ENCODE measurements at regions not wholly inside any gene's neighbourhood (a gene's known extent, or its start where the extent isn't known, plus 50 kb on each side); places are given as distances from the start of the nearest gene placed in this dataset.
"Not testable (repeated sequence)": the region's sequence is repeated elsewhere in the genome, so short reads cannot be mapped to it uniquely, and the experiment has no call there.

DNA sequence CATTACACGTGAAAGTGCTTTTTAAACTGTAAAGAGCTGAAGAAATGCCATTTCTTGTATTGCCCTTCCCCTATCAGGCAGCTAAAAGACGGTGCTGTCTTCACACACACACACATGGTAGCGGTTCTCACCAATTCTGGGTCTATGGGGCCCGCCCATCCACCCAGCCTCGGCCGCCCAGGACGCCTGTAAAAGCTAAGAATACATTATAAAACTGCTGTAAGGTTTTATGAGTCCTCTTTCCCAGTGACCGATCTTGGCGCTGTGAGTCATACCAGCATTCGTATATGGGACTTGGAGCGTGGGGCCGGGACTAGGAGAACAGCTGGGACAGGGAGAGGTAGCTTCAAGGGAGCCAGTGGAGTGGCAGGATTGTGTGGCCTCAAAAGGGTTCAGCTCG is 149.7 kb upstream of the CADM1 start:
- H3K27ac Mint-ChIP-seq, result no peak overlapping the region
- H3K4me1 Mint-ChIP-seq (ENCODE audit: low read depth in 2 of 2), result peaks cover 0 to 4% of the 10 kb centered on the region in 2 donors
- ATAC-seq (replicated peaks) (no peak), DNase-seq (no peak)
- no peak overlapping the region for H3K4me3 Mint-ChIP-seq
- H3K9me3 Mint-ChIP-seq, result no peaks in the 10 kb centered on the region
- H3K36me3 Mint-ChIP-seq (ENCODE audit: insufficient read depth), result no peaks in the 10 kb centered on the region
- peaks cover 51 to 80% of the 10 kb centered on the region in 2 donors for H3K27me3 Mint-ChIP-seq

DNA sequence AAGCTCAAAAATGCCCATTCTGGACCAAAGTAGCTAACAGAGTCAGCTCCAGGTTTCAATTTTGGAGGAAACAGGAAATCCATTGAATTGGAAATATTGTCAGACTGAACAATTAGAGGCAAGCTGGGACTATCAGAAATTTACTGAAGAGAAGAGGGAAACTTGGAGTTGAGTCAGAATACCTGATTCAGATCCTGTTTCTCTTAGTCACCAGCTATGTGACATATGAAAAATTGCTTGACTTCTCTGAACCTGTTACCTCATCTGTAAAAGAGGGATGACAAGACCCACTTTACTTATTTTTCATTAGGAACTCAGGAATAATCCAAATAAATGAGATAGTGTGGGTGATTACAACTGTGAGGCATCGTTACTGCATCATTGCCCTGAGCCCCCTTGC is 148.9 kb upstream of the CADM1 start:
- Mint-ChIP-seq H3K27ac (no peak overlapping the region), H3K27me3 (peaks cover 46 to 77% of the 10 kb centered on the region in 2 donors), H3K36me3 (ENCODE audit: insufficient read depth) (no peaks in the 10 kb centered on the region), H3K9me3 (no peaks in the 10 kb centered on the region), H3K4me1 (ENCODE audit: low read depth in 2 of 2) (peaks cover 0 to 4% of the 10 kb centered on the region in 2 donors), H3K4me3 (no peak overlapping the region)
- no peak for ATAC-seq (replicated peaks)
- no peak for DNase-seq

- Mint-ChIP-seq H3K4me1 (ENCODE audit: low read depth in 2 of 2) (peaks cover 0 to 4% of the 10 kb centered on the region in 2 donors), H3K36me3 (ENCODE audit: insufficient read depth) (no peaks in the 10 kb centered on the region), H3K27me3 (peaks cover 46 to 73% of the 10 kb centered on the region in 2 donors), H3K27ac (no peak overlapping the region), H3K4me3 (no peak overlapping the region), H3K9me3 (no peaks in the 10 kb centered on the region)
- ATAC-seq (replicated peaks), result no peak
- DNase-seq, result no peak
Observed at GRCh38 chr11:115652496-115652895, 148.3 kb upstream of the CADM1 start.

- Mint-ChIP-seq H3K4me3 (no peak overlapping the region), H3K27ac (no peak overlapping the region), H3K4me1 (ENCODE audit: low read depth in 2 of 2) (peaks cover 0 to 4% of the 10 kb centered on the region in 2 donors), H3K9me3 (no peaks in the 10 kb centered on the region), H3K36me3 (ENCODE audit: insufficient read depth) (no peaks in the 10 kb centered on the region), H3K27me3 (peaks cover 46 to 69% of the 10 kb centered on the region in 2 donors)
- DNase-seq, result no peak
- ATAC-seq (replicated peaks), result no peak
Observed at GRCh38 chr11:115652094-115652493, 147.9 kb upstream of the CADM1 start.

GRCh38 chr11:115649461-115649860 is 145.2 kb upstream of the CADM1 start:
- H3K27ac Mint-ChIP-seq, result no peak overlapping the region
- H3K4me1 Mint-ChIP-seq (ENCODE audit: low read depth in 2 of 2), result peaks cover 3 to 4% of the 10 kb centered on the region in 2 donors
- no peak overlapping the region for H3K4me3 Mint-ChIP-seq
- H3K9me3 Mint-ChIP-seq, result peaks cover 0 to 3% of the 10 kb centered on the region in 2 donors
- H3K36me3 Mint-ChIP-seq (ENCODE audit: insufficient read depth), result no peaks in the 10 kb centered on the region
- H3K27me3 Mint-ChIP-seq, result peaks cover 48 to 64% of the 10 kb centered on the region in 2 donors
- ATAC-seq (replicated peaks), result no peak
- DNase-seq, result no peak

GRCh38 chr11:115645631-115646317 is 141.6 kb upstream of the CADM1 start:
- Mint-ChIP-seq H3K9me3 (peaks cover 3 to 6% of the 10 kb centered on the region in 2 donors), H3K27ac (no peak overlapping the region), H3K27me3 (peaks cover 27 to 58% of the 10 kb centered on the region in 2 donors), H3K36me3 (ENCODE audit: insufficient read depth) (no peaks in the 10 kb centered on the region), H3K4me1 (ENCODE audit: low read depth in 2 of 2) (peaks cover 0 to 3% of the 10 kb centered on the region in 2 donors), H3K4me3 (no peak overlapping the region)
- no peak for ATAC-seq (replicated peaks)
- DNase-seq, result no peak

GRCh38 chr11:115644856-115645255 is 140.6 kb upstream of the CADM1 start:
- no peak for ATAC-seq (replicated peaks)
- Mint-ChIP-seq H3K9me3 (peaks cover 3 to 6% of the 10 kb centered on the region in 2 donors), H3K4me3 (no peak overlapping the region), H3K36me3 (ENCODE audit: insufficient read depth) (no peaks in the 10 kb centered on the region), H3K27me3 (peaks cover 26 to 55% of the 10 kb centered on the region in 2 donors), H3K27ac (no peak overlapping the region), H3K4me1 (ENCODE audit: low read depth in 2 of 2) (peaks cover 0 to 3% of the 10 kb centered on the region in 2 donors)
- no peak for DNase-seq

GRCh38 chr11:115643549-115644270 is 139.5 kb upstream of the CADM1 start:
- H3K4me1 Mint-ChIP-seq (ENCODE audit: low read depth in 2 of 2), result peaks cover 0 to 3% of the 10 kb centered on the region in 2 donors
- peaks cover 32 to 49% of the 10 kb centered on the region in 2 donors for H3K27me3 Mint-ChIP-seq
- ATAC-seq (replicated peaks) (no peak), DNase-seq (no peak)
- no peak overlapping the region for H3K27ac Mint-ChIP-seq
- H3K36me3 Mint-ChIP-seq (ENCODE audit: insufficient read depth), result no peaks in the 10 kb centered on the region
- peaks cover 3 to 6% of the 10 kb centered on the region in 2 donors for H3K9me3 Mint-ChIP-seq
- no peak overlapping the region for H3K4me3 Mint-ChIP-seq

- Mint-ChIP-seq H3K27me3 (peaks cover 31 to 46% of the 10 kb centered on the region in 2 donors), H3K4me1 (ENCODE audit: low read depth in 2 of 2) (peaks cover 0 to 3% of the 10 kb centered on the region in 2 donors), H3K9me3 (peaks cover 3 to 6% of the 10 kb centered on the region in 2 donors), H3K36me3 (ENCODE audit: insufficient read depth) (no peaks in the 10 kb centered on the region), H3K27ac (no peak overlapping the region), H3K4me3 (no peak overlapping the region)
- DNase-seq (no peak), ATAC-seq (replicated peaks) (no peak)
Observed at GRCh38 chr11:115642660-115643059, 138.4 kb upstream of the CADM1 start.

DNA sequence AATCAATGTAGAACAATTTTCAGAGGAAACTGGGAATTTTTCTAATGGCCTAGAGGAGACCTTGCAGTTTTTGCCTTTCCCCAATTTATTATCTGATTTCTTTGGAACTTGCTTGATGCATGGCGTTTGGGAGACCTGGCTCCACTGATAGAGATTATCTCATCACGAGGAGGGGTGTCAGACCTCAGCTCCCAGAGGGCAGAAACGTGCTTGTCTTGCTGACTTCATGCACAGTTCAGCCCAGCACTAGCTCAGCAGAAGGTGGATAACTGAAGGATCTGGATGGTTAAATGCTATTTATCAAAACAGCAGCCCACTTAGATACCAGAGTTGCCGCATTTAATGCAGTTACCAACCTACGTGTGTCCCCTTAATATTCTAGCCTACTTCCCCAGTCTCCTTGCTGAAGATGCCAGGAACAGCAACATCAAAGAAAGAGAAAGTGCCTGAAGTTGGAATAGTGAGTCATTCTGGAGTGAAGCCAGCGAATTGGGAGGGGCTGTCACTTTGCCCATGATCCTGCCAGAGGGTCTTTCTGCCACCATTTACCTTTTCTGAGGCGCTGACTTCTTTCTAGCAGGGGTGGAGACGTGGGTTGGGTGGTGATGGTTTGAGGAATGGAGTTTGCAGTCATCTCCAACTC is 133.5 kb upstream of the CADM1 start:
- H3K36me3 Mint-ChIP-seq (ENCODE audit: insufficient read depth), result no peaks in the 10 kb centered on the region
- DNase-seq (no peak), ATAC-seq (replicated peaks) (no peak)
- H3K27ac Mint-ChIP-seq, result no peak overlapping the region
- no peaks in the 10 kb centered on the region for H3K4me1 Mint-ChIP-seq (ENCODE audit: low read depth in 2 of 2)
- peaks cover 0 to 4% of the 10 kb centered on the region in 2 donors for H3K9me3 Mint-ChIP-seq
- no peak overlapping the region for H3K4me3 Mint-ChIP-seq
- peaks cover 17 to 31% of the 10 kb centered on the region in 2 donors for H3K27me3 Mint-ChIP-seq

- no peaks in the 10 kb centered on the region for H3K36me3 Mint-ChIP-seq (ENCODE audit: insufficient read depth)
- no peak overlapping the region for H3K27ac Mint-ChIP-seq
- H3K4me1 Mint-ChIP-seq (ENCODE audit: low read depth in 2 of 2), result no peaks in the 10 kb centered on the region
- DNase-seq (no peak), ATAC-seq (replicated peaks) (no peak)
- no peak overlapping the region for H3K4me3 Mint-ChIP-seq
- H3K9me3 Mint-ChIP-seq, result no peaks in the 10 kb centered on the region
- peaks cover 16 to 26% of the 10 kb centered on the region in 2 donors for H3K27me3 Mint-ChIP-seq
Observed at GRCh38 chr11:115636753-115637527, 132.7 kb upstream of the CADM1 start.

GRCh38 chr11:115633977-115634376 is 129.8 kb upstream of the CADM1 start:
- not testable (repeated sequence) for H3K4me1 Mint-ChIP-seq (ENCODE audit: low read depth in 2 of 2); H3K9me3 Mint-ChIP-seq; DNase-seq; H3K4me3 Mint-ChIP-seq; H3K36me3 Mint-ChIP-seq (ENCODE audit: insufficient read depth); H3K27ac Mint-ChIP-seq; ATAC-seq (replicated peaks)
- peaks cover 27 to 34% of the 10 kb centered on the region in 2 donors for H3K27me3 Mint-ChIP-seq

DNA sequence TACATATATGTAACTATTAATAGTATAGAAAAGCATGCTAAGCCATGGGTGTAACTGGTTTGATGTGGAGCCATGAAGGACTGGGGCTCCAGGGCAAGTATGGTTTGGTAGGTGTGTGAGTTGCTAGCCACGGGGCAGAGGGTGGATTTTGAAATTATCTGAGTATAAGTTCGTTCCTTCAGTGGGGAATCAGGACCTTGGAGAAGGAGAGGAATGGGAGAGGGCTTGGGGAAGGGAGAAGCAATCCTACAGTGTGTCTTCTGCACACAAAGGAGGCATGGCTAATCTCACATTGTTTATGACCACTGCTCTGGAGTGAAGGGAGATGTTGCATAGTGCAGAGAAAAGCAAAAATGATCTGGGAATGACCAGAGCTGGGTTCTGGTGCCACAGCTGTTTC is 127.8 kb upstream of the CADM1 start:
- no peaks in the 10 kb centered on the region for H3K9me3 Mint-ChIP-seq
- no peak overlapping the region for H3K27ac Mint-ChIP-seq
- no peak for DNase-seq
- no peaks in the 10 kb centered on the region for H3K36me3 Mint-ChIP-seq (ENCODE audit: insufficient read depth)
- H3K27me3 Mint-ChIP-seq, result peaks cover 27 to 28% of the 10 kb centered on the region in 2 donors
- H3K4me1 Mint-ChIP-seq (ENCODE audit: low read depth in 2 of 2), result no peaks in the 10 kb centered on the region
- no peak overlapping the region for H3K4me3 Mint-ChIP-seq
- ATAC-seq (replicated peaks), result no peak

Data from effector memory CD8-positive, alpha-beta T cell (primary cell).